Neural cell (in vitro differentiated cells): ENCODE measurements at regions not wholly inside any gene's neighbourhood (a gene's known extent, or its start where the extent isn't known, plus 50 kb on each side); places are given as distances from the start of the nearest gene placed in this dataset.

ENCODE experiments used
- H2AFZ ChIP-seq: fragments of 200-600, 300-800 bp; sonication (generic), shearing (Covaris generic); 2 replicates; pipeline ENCODE4 v1.6.0; 2014; ENCODE audit warnings: low read depth, mild to moderate bottlenecking, antibody characterized with exemption, low read length, moderate library complexity
- H3F3A ChIP-seq: fragments of 200-600 bp; shearing (Covaris generic); 2 replicates; pipeline ENCODE4 v1.6.1; 2016; ENCODE audit warnings: mild to moderate bottlenecking, moderate library complexity, mixed read lengths, antibody characterized with exemption, low read length; ENCODE audit not compliant: insufficient read depth, poor library complexity, severe bottlenecking
- H3K27ac ChIP-seq: fragments of 200-600, 300-800 bp; sonication (generic), shearing (Covaris generic); 2 replicates; pipeline ENCODE4 v1.5.1; 2014; ENCODE audit warnings: mild to moderate bottlenecking, low read length, moderate library complexity
- H3K27me3 ChIP-seq: fragments of 300-800, 200-600 bp; sonication (generic), shearing (Covaris generic); 2 replicates; pipeline ENCODE4 v1.6.0; 2014; ENCODE audit warnings: mild to moderate bottlenecking, low read depth, low read length, moderate library complexity; ENCODE audit not compliant: insufficient read depth
- H3K36me3 ChIP-seq: fragments of 300-800, 200-600 bp; sonication (generic), shearing (Covaris generic); 2 replicates; pipeline ENCODE4 v1.5.1; 2014; ENCODE audit warnings: mild to moderate bottlenecking, antibody characterized with exemption, low read length, moderate library complexity; ENCODE audit not compliant: insufficient read depth
- H3K4me2 ChIP-seq: fragments of 300-800, 200-600 bp; sonication (generic), shearing (Covaris generic); 2 replicates; pipeline ENCODE4 v1.6.0; 2014; ENCODE audit warnings: mild to moderate bottlenecking, low read length
- H3K4me3 ChIP-seq: fragments of 300-800, 200-600 bp; sonication (generic), shearing (Covaris generic); 2 replicates; pipeline ENCODE4 v1.5.1; 2014; ENCODE audit warnings: mild to moderate bottlenecking, low read length, moderate library complexity
- H3K79me2 ChIP-seq: fragments of 200-600 bp; shearing (Covaris generic); replicated peaks from 2 replicates; pipeline ENCODE4 v1.6.0; 2014; ENCODE audit warnings: mild to moderate bottlenecking, low read length, moderate library complexity; ENCODE audit not compliant: insufficient read depth
- H3K9ac ChIP-seq: fragments of 300-800, 200-600 bp; sonication (generic), shearing (Covaris generic); 2 replicates; pipeline ENCODE4 v1.6.1; 2016; ENCODE audit warnings: mild to moderate bottlenecking, low read length, mixed read lengths
- H3K9me2 ChIP-seq: fragments of 200-600 bp; shearing (Covaris generic); 2 replicates; pipeline ENCODE4 v1.6.1; 2016; ENCODE audit warnings: mild to moderate bottlenecking, low read length, mixed read lengths; ENCODE audit not compliant: insufficient read depth
- H3K9me3 ChIP-seq: fragments of 200-600, 300-800 bp; sonication (generic), shearing (Covaris generic); 2 replicates; pipeline ENCODE4 v1.6.1; 2016; ENCODE audit warnings: mild to moderate bottlenecking, mixed run types, low read length, moderate library complexity, mixed read lengths
- H4K20me1 ChIP-seq: fragments of 200-600 bp; shearing (Covaris generic); 2 replicates; pipeline ENCODE4 v1.6.1; 2016; ENCODE audit warnings: mild to moderate bottlenecking, mixed run types; ENCODE audit not compliant: insufficient read depth
- EP300 ChIP-seq: fragments of 450-650 bp; conservative IDR thresholded peaks from 2 replicates; pipeline ENCODE4 v1.6.1; 2014; ENCODE audit warnings: antibody characterized with exemption, mild to moderate bottlenecking, moderate library complexity; ENCODE audit not compliant: poor library complexity, severe bottlenecking
- EZH2 ChIP-seq: fragments of 200-600, 300-800 bp; shearing (Covaris generic), sonication (generic); IDR thresholded peaks from 2 replicates; pipeline ENCODE4 v1.6.1; 2014; ENCODE audit warnings: antibody characterized with exemption, low read length, borderline replicate concordance, mild to moderate bottlenecking; ENCODE audit not compliant: insufficient read depth, poor library complexity, severe bottlenecking
- MXI1 ChIP-seq: fragments of 450-650 bp; conservative IDR thresholded peaks from 2 replicates; pipeline ENCODE4 v1.6.1; 2014; ENCODE audit warnings: antibody characterized with exemption, mild to moderate bottlenecking; ENCODE audit not compliant: poor library complexity, severe bottlenecking
- POLR2AphosphoS5 ChIP-seq: IDR thresholded peaks from 2 replicates; pipeline ENCODE4 v1.6.1; 2012
- RAD21 ChIP-seq: fragments of 450-650 bp; conservative IDR thresholded peaks from 2 replicates; pipeline ENCODE4 v1.6.1; 2014; ENCODE audit warnings: antibody characterized with exemption, mild to moderate bottlenecking, moderate library complexity
- REST ChIP-seq: IDR thresholded peaks from 2 replicates; pipeline ENCODE4 v1.6.1; 2012; ENCODE audit warnings: borderline replicate concordance
- SMC3 ChIP-seq: fragments of 450-650 bp; conservative IDR thresholded peaks from 2 replicates; pipeline ENCODE4 v1.6.1; 2014; ENCODE audit warnings: antibody characterized with exemption, mild to moderate bottlenecking, moderate library complexity; ENCODE audit not compliant: poor library complexity
- TAF1 ChIP-seq: IDR thresholded peaks from 2 replicates; pipeline ENCODE4 v1.6.1; 2012; ENCODE audit warnings: low read depth
- TF ChIP-seq, protein P1 (sequence below): fragments of 450-650 bp; IDR thresholded peaks from 2 replicates; pipeline ENCODE4 v1.5.1; 2014; ENCODE audit warnings: antibody characterized with exemption, mild to moderate bottlenecking, moderate library complexity; ENCODE audit not compliant: poor library complexity, severe bottlenecking

GRCh38 chr13:63094717-63095116 lies 1679.1 kb upstream of the PCDH20 start:
- no peak overlapping the region for H2AFZ ChIP-seq
- H3K4me2 ChIP-seq = no peak overlapping the region
- H3K4me3 ChIP-seq = no peak overlapping the region
- no peaks in the 10 kb centered on the region for H3K27me3 ChIP-seq
- no peaks in the 10 kb centered on the region for H4K20me1 ChIP-seq
- TF ChIP-seq MXI1 = no peak
- TF ChIP-seq, protein P1, sequence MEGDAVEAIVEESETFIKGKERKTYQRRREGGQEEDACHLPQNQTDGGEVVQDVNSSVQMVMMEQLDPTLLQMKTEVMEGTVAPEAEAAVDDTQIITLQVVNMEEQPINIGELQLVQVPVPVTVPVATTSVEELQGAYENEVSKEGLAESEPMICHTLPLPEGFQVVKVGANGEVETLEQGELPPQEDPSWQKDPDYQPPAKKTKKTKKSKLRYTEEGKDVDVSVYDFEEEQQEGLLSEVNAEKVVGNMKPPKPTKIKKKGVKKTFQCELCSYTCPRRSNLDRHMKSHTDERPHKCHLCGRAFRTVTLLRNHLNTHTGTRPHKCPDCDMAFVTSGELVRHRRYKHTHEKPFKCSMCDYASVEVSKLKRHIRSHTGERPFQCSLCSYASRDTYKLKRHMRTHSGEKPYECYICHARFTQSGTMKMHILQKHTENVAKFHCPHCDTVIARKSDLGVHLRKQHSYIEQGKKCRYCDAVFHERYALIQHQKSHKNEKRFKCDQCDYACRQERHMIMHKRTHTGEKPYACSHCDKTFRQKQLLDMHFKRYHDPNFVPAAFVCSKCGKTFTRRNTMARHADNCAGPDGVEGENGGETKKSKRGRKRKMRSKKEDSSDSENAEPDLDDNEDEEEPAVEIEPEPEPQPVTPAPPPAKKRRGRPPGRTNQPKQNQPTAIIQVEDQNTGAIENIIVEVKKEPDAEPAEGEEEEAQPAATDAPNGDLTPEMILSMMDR = no peak
- no peak for TF ChIP-seq EP300
- TF ChIP-seq SMC3 = no peak
- no peak for TF ChIP-seq POLR2AphosphoS5
- TF ChIP-seq RAD21 = no peak
- no peak for TF ChIP-seq TAF1
- no peak for TF ChIP-seq REST
- TF ChIP-seq EZH2 = no peak
- H3K36me3 ChIP-seq = no peaks in the 10 kb centered on the region
- no peak overlapping the region for H3K9ac ChIP-seq
- no peaks in the 10 kb centered on the region for H3K9me2 ChIP-seq
- no peaks in the 10 kb centered on the region for H3K79me2 ChIP-seq
- no peaks in the 10 kb centered on the region for H3K9me3 ChIP-seq
- no peak overlapping the region for H3K27ac ChIP-seq
- no peaks in the 10 kb centered on the region for H3F3A ChIP-seq

DNA sequence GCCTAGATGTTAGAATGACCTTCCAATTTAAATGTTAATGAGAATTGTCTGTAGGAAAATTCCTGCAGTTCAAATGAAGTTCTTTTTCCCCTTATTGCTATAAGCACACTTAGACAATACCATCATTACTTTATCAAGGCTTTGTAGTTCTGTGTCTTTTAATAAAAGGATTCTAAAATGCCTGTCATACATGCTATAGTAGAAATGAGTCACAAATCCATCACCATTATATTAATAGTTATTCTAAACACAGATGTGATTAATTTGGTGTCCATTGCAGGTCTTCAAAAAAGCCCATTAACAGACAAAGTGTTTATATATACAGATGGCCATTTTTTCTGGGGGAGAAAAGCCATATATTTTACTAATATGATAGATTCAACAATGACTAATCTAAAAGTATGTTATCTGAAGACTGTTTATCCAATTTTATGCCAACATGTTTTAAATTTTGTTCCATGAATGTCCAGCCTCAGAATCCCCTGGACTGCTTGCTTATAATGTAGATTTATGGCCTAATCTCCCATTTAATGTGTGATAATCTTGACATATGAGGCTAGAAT lies 1678.3 kb upstream of the PCDH20 start:
- Histone ChIP-seq H3K27me3 (no peaks in the 10 kb centered on the region), H3K36me3 (no peaks in the 10 kb centered on the region), H3K9me2 (no peaks in the 10 kb centered on the region), H3K27ac (no peak overlapping the region), H4K20me1 (no peaks in the 10 kb centered on the region), H3K79me2 (no peaks in the 10 kb centered on the region), H2AFZ (no peak overlapping the region), H3K4me3 (no peak overlapping the region), H3K9me3 (no peaks in the 10 kb centered on the region), H3K4me2 (no peak overlapping the region), H3K9ac (no peak overlapping the region), H3F3A (no peaks in the 10 kb centered on the region)
- TF ChIP-seq EP300 (no peak), SMC3 (no peak), REST (no peak), RAD21 (no peak), TAF1 (no peak), EZH2 (no peak), POLR2AphosphoS5 (no peak), MXI1 (no peak)
- TF ChIP-seq, protein P1 = no peak
